Natural killer cell (primary cell): ENCODE measurements at regions not wholly inside any gene's neighbourhood (a gene's known extent, or its start where the extent isn't known, plus 50 kb on each side); places are given as distances from the start of the nearest gene placed in this dataset.

Experiments used
- ATAC-seq, 3 donors: fragments of 150-1000 bp in 2 of 3; fragments of 200-7000 bp in 1 of 3; cut with Tn5 transposase; 1 replicate in 1 of 3; 2 replicates in 2 of 3; pipeline ENCODE4 v1.10.0; 2021; ENCODE audit warnings: mild to moderate bottlenecking in 2 of 3, moderate library complexity in 2 of 3
- DNase-seq, 2 donors: peaks; one replicate each; pipeline versions ENCODE4 v3.0.0 to v3.0.0-alpha.2; 2013 to 2021; ENCODE audit warnings: mixed read lengths in 1 of 2
- H3K27ac ChIP-seq: one replicate; pipeline ENCODE4 v1.5.1; 2013; ENCODE audit warnings: mild to moderate bottlenecking, low read length
- H3K27me3 ChIP-seq: one replicate; pipeline ENCODE4 v1.6.1; 2013; ENCODE audit warnings: low read length; ENCODE audit not compliant: control insufficient read depth, insufficient read depth
- H3K36me3 ChIP-seq: one replicate; pipeline ENCODE4 v1.6.1; 2013; ENCODE audit warnings: low read length; ENCODE audit not compliant: control insufficient read depth, insufficient read depth
- H3K4me1 ChIP-seq: one replicate; pipeline ENCODE4 v1.6.1; 2013; ENCODE audit warnings: low read length; ENCODE audit not compliant: control insufficient read depth, insufficient read depth
- H3K4me3 ChIP-seq: one replicate; pipeline ENCODE4 v1.5.1; 2013; ENCODE audit warnings: low read length
- H3K9me3 ChIP-seq: one replicate; pipeline ENCODE4 v1.6.1; 2013; ENCODE audit warnings: low read length; ENCODE audit not compliant: control insufficient read depth, insufficient read depth
- H3K27ac Mint-ChIP-seq, 2 donors: one replicate each; pipeline ENCODE4 v1.8.0; 2022; ENCODE audit warnings: mild to moderate bottlenecking in 2 of 2, mixed read lengths in 2 of 2, moderate library complexity in 1 of 2
- H3K27me3 Mint-ChIP-seq, 2 donors: one replicate each; pipeline ENCODE4 v1.8.0; 2022; ENCODE audit warnings: low read depth in 2 of 2, mixed read lengths in 2 of 2
- H3K36me3 Mint-ChIP-seq: one replicate; pipeline ENCODE4 v1.8.0; 2022; ENCODE audit warnings: mixed read lengths
- H3K4me1 Mint-ChIP-seq, 2 donors: one replicate each; pipeline ENCODE4 v1.8.0; 2022; ENCODE audit warnings: mixed read lengths in 2 of 2
- H3K4me3 Mint-ChIP-seq: one replicate; pipeline ENCODE4 v1.8.0; 2022; ENCODE audit warnings: mild to moderate bottlenecking, moderate library complexity, mixed read lengths
- H3K9me3 Mint-ChIP-seq, 2 donors: one replicate each; pipeline ENCODE4 v1.8.0; 2022; ENCODE audit warnings: mixed read lengths in 2 of 2
- WGBS: methylation state at CpG from one replicate; pipeline ENCODE4 v1.1.7; 2013; ENCODE audit warnings: missing lambda C conversion rate; ENCODE audit not compliant: insufficient coverage; 5-methylcytosine and 5-hydroxymethylcytosine counted together
- intact Hi-C: fragments of 100-400 bp; cut with micrococcal nuclease; formaldehyde crosslinking; loops from one replicate; pipeline ENCODE4 v1.14.2; 2022
- TF ChIP-seq, protein P1 (sequence below): fragments of 200-600 bp; IDR thresholded peaks from one replicate; pipeline ENCODE4 v1.8.0; 2022; ENCODE audit warnings: antibody characterized with exemption

DNA sequence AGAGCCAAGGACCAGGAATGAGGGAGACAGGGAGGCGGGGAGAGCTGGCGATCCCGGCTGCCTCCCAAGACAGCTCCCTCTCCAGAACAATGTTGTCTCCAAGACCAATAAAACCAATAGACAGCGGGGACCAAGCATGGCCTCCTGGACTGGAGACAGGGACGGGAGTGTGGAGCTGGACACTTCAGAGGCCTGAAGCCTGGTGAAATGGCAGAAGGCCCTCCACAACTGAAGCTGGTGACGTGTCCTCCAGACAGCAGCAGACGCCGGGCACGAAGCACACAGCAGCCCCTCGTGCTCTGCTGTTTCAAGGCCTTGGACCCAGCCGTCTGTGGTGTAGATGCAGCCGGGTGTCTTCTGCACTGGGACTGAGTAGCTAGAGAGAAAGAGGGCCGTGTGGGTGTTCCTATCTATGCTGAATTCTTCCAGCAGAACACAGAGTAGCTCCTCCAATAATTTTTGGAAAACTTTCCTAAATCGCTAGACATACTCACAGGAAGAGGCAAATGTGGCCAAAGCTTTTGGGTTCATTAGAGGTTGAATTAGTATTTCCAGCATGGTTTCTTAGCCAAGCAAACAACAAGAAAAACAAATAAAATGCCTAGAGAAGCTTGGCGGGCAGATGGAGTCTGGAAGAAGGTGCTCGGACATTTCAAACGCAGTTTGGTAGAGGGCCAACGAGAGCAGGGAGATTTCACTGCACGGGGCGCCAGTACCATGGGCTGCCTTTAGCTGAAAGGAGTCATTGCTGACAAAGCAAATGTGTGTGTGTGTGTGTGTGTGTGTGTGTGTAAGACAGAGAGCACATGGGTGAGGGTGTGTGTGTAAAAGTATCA lies 570.4 kb downstream of the TCERG1L start:
- WGBS: 88% methylated on average over 18 of the region's 20 CpGs
- Histone ChIP-seq H3K9me3 (no peaks in the 10 kb centered on the region), H3K36me3 (no peaks in the 10 kb centered on the region), H3K4me1 (no peaks in the 10 kb centered on the region), H3K27me3 (no peaks in the 10 kb centered on the region), H3K27ac (no peak overlapping the region), H3K4me3 (no peak overlapping the region)
- TF ChIP-seq, protein P1, sequence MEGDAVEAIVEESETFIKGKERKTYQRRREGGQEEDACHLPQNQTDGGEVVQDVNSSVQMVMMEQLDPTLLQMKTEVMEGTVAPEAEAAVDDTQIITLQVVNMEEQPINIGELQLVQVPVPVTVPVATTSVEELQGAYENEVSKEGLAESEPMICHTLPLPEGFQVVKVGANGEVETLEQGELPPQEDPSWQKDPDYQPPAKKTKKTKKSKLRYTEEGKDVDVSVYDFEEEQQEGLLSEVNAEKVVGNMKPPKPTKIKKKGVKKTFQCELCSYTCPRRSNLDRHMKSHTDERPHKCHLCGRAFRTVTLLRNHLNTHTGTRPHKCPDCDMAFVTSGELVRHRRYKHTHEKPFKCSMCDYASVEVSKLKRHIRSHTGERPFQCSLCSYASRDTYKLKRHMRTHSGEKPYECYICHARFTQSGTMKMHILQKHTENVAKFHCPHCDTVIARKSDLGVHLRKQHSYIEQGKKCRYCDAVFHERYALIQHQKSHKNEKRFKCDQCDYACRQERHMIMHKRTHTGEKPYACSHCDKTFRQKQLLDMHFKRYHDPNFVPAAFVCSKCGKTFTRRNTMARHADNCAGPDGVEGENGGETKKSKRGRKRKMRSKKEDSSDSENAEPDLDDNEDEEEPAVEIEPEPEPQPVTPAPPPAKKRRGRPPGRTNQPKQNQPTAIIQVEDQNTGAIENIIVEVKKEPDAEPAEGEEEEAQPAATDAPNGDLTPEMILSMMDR: no peak
- H3K4me1 Mint-ChIP-seq: no peaks in the 10 kb centered on the region
- no peak overlapping the region for H3K27ac Mint-ChIP-seq
- ATAC-seq (no peak), DNase-seq (no peak)
- H3K4me3 Mint-ChIP-seq: no peak overlapping the region
- intact Hi-C loops: no loop called here
- no peaks in the 10 kb centered on the region for H3K36me3 Mint-ChIP-seq
- H3K27me3 Mint-ChIP-seq: no peaks in the 10 kb centered on the region
- H3K9me3 Mint-ChIP-seq: no peaks in the 10 kb centered on the region

DNA sequence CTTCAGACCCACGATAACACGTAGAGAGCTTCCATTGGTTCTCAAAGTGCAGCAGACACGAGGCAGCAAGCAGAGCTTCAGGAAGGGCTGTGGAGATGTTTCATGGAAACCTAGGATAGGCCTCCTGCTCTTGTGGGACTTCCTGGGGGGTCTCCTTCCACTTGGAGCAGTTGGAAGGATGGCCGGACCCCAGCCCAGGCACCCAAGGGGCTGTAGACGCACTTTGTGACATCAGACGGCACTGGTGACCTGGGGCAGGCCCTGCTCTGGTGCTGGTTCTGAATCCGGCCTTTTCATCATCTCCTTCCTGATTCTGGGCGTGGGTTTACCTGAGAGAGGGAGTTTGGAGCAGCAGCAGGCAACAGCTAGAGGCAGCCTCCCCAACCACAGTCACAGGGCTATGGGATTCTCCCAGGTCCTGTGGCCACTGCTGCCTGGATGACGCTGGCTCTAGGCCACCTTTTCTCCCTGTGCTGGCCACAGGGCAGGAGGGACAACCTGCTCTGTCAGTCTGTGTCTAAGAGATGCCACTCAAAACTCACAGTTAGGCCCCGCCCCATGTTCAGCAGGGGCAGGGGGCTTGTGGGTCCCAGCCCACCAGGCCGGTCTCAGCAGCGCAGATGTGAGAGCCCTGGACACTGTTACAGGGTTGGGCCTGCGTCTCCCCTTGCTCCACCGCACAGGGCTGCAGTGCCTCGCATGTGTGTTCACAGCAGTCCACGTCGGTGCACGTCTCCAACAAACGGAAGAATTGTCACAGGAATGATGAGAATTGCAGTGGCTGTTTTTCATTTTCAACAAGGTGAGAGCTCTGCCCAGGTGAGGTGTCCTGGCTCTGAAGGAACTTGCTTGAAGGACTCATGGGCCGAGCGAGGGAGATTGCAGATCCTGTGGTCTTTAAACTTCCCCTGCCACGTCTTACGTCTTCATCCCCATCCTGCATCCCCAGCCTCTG lies 569.3 kb downstream of the TCERG1L start:
- Mint-ChIP-seq H3K27me3 (no peaks in the 10 kb centered on the region), H3K9me3 (no peaks in the 10 kb centered on the region), H3K27ac (no peak overlapping the region), H3K4me1 (no peaks in the 10 kb centered on the region), H3K4me3 (no peak overlapping the region), H3K36me3 (no peaks in the 10 kb centered on the region)
- no peaks in the 10 kb centered on the region for H3K27me3 ChIP-seq
- H3K4me3 ChIP-seq: no peak overlapping the region
- H3K4me1 ChIP-seq: no peaks in the 10 kb centered on the region
- DNase-seq (no peak), ATAC-seq (no peak)
- H3K36me3 ChIP-seq: no peaks in the 10 kb centered on the region
- intact Hi-C loops: no loop called here
- H3K27ac ChIP-seq: no peak overlapping the region
- H3K9me3 ChIP-seq: no peaks in the 10 kb centered on the region
- TF ChIP-seq, protein P1: no peak
- 86% methylated on average over 23 of the region's 23 CpGs for WGBS

- H3K27me3 Mint-ChIP-seq: no peaks in the 10 kb centered on the region
- TF ChIP-seq, protein P1: no peak
- Histone ChIP-seq H3K4me1 (no peaks in the 10 kb centered on the region), H3K27ac (no peak overlapping the region), H3K27me3 (no peaks in the 10 kb centered on the region), H3K4me3 (no peak overlapping the region), H3K36me3 (no peaks in the 10 kb centered on the region), H3K9me3 (no peaks in the 10 kb centered on the region)
- no peaks in the 10 kb centered on the region for H3K36me3 Mint-ChIP-seq
- H3K9me3 Mint-ChIP-seq: no peaks in the 10 kb centered on the region
- H3K27ac Mint-ChIP-seq: no peak overlapping the region
- no peak for DNase-seq
- 77% methylated on average over 14 of the region's 16 CpGs for WGBS
- no peak for ATAC-seq
- intact Hi-C loops: no loop called here
- H3K4me3 Mint-ChIP-seq: no peak overlapping the region
- H3K4me1 Mint-ChIP-seq: no peaks in the 10 kb centered on the region
These were observed 568.4 kb downstream of the TCERG1L start for GRCh38 chr10:130742941-130743675.
